CD8-positive, alpha-beta memory T cell (primary cell): ENCODE measurements at regions not wholly inside any gene's neighbourhood (a gene's known extent, or its start where the extent isn't known, plus 50 kb on each side); places are given as distances from the start of the nearest gene placed in this dataset.
A peak's percentile ranks its signal among the peaks of the same experiment; 100 is the strongest.

Source experiments
- CTCF ChIA-PET: fragments of 350-600 bp; sonication (Branson Sonifier 250); formaldehyde crosslinking; loops from one replicate; lab custom pipeline; 2021; ENCODE audit warnings: antibody characterized with exemption; lab: Charles Lee
- POLR2A ChIA-PET: fragments of 350-600 bp; sonication (Branson Sonifier 250); formaldehyde crosslinking; loops from one replicate; lab custom pipeline; 2021; ENCODE audit warnings: antibody characterized with exemption; lab: Charles Lee
- DNase-seq, 5 donors: peaks; one replicate each; pipeline versions ENCODE4 v3.0.0 to v3.0.0-alpha.2; 2020 to 2022; ENCODE audit warnings: mixed read lengths in 1 of 5
- H3K27ac ChIP-seq: one replicate; pipeline ENCODE4 v1.7.0; 2013; ENCODE audit warnings: low read depth, mild to moderate bottlenecking, low read length, moderate library complexity
- H3K27me3 ChIP-seq: 2 replicates; pipeline ENCODE4 v1.7.0; 2013; ENCODE audit warnings: low read length, mild to moderate bottlenecking; ENCODE audit not compliant: insufficient read depth, poor library complexity, severe bottlenecking
- H3K36me3 ChIP-seq: 2 replicates; pipeline ENCODE4 v1.7.0; 2013; ENCODE audit warnings: mild to moderate bottlenecking, low read length, moderate library complexity; ENCODE audit not compliant: insufficient read depth
- H3K4me1 ChIP-seq: 2 replicates; pipeline ENCODE4 v1.7.0; 2013; ENCODE audit warnings: mild to moderate bottlenecking, low read length, moderate library complexity; ENCODE audit not compliant: insufficient read depth
- H3K4me3 ChIP-seq: 2 replicates; pipeline ENCODE4 v1.7.0; 2013; ENCODE audit warnings: mild to moderate bottlenecking, low read length
- H3K9me3 ChIP-seq: 2 replicates; pipeline ENCODE4 v1.7.0; 2013; ENCODE audit warnings: mild to moderate bottlenecking, low read length
- H3K27ac Mint-ChIP-seq, 8 donors: one replicate each; pipeline ENCODE4 v1.8.0; 2020 to 2021; ENCODE audit warnings: mixed read lengths in 8 of 8, mild to moderate bottlenecking in 6 of 8, inconsistent platforms in 3 of 8, moderate library complexity in 3 of 8
- H3K27me3 Mint-ChIP-seq, 2 donors: one replicate each; pipeline ENCODE4 v1.8.0; 2020 to 2021; ENCODE audit warnings: mixed read lengths in 2 of 2, mild to moderate bottlenecking in 1 of 2, moderate library complexity in 1 of 2
- H3K36me3 Mint-ChIP-seq, 3 donors: one replicate each; pipeline ENCODE4 v1.8.0; 2020 to 2021; ENCODE audit warnings: mixed read lengths in 3 of 3, inconsistent platforms in 1 of 3, mild to moderate bottlenecking in 1 of 3
- H3K4me1 Mint-ChIP-seq, 3 donors: one replicate each; pipeline ENCODE4 v1.8.0; 2020 to 2021; ENCODE audit warnings: mixed read lengths in 3 of 3, inconsistent platforms in 1 of 3, mild to moderate bottlenecking in 1 of 3
- H3K4me3 Mint-ChIP-seq, 7 donors: one replicate each; pipeline ENCODE4 v1.8.0; 2020 to 2021; ENCODE audit warnings: mixed read lengths in 7 of 7, mild to moderate bottlenecking in 6 of 7, moderate library complexity in 4 of 7, inconsistent platforms in 2 of 7
- H3K9me3 Mint-ChIP-seq, 5 donors: one replicate each; pipeline ENCODE4 v1.8.0; 2020 to 2022; ENCODE audit warnings: mixed read lengths in 5 of 5, mild to moderate bottlenecking in 3 of 5, moderate library complexity in 2 of 5, inconsistent platforms in 1 of 5

- H3K36me3 Mint-ChIP-seq: no peaks in the 10 kb centered on the region
- H3K27ac Mint-ChIP-seq: no peak overlapping the region
- no peaks in the 10 kb centered on the region for H3K9me3 Mint-ChIP-seq
- ChIA-PET POLR2A (no interaction called here), CTCF (no interaction called here)
- Histone ChIP-seq H3K4me1 (no peaks in the 10 kb centered on the region), H3K4me3 (no peak overlapping the region), H3K9me3 (no peaks in the 10 kb centered on the region), H3K36me3 (no peaks in the 10 kb centered on the region), H3K27ac (no peak overlapping the region), H3K27me3 (no peaks in the 10 kb centered on the region)
- no peak overlapping the region for H3K4me3 Mint-ChIP-seq
- peaks cover 14 to 27% of the 10 kb centered on the region in 2 donors for H3K27me3 Mint-ChIP-seq
- H3K4me1 Mint-ChIP-seq: no peaks in the 10 kb centered on the region
- DNase-seq: no peak
These were observed 108.8 kb downstream of the ACKR3 start for GRCh38 chr2:236678307-236678975.

DNA sequence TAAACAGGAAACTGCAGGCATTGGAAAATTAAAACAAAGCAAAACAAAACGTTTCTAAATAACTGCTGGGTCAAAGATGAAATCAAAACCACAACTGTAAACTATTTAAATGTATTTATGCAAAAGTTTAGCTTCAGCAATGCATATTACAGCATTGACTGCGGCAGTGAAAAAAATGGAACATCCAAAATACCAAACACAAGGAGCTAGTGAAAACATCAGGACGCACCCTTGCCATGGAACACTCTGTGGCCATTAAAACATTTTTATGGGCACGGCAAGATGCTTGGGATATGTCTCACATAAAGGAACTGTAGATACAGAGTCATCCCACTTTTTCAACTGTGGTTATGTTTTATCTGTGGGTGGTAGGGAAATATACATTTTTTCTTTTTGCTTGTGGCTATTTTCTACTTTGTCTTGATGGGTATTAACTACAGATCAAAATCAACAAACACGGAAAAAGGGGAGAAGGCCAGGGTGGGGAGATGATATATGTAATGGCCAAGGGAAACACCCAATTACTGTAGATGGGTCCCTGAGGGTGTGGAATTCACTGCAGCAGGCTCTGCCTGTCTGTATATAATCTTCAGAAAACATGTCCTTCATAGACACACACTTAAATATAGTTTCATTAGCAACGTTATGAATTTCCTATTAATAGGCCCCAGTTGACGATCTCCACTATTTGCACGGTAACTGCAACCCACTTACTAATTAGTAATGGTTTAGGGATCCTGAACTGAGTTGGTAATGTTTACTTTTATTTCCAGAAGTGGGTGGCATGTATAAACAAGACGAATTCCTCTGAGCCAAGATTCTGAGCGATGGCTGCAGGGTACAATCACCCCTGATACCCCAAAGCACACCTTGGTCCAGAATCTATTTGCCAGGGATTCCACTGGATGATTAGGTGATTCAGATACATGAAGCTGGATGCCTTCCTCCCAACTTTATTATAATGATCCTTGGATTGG lies 110.5 kb downstream of the ACKR3 start:
- Mint-ChIP-seq H3K27ac (peak overlapping the region in 1 of 8 donors; percentile 74), H3K9me3 (no peaks in the 10 kb centered on the region), H3K36me3 (no peaks in the 10 kb centered on the region), H3K27me3 (peaks cover 14 to 23% of the 10 kb centered on the region in 2 donors), H3K4me1 (no peaks in the 10 kb centered on the region), H3K4me3 (no peak overlapping the region)
- Histone ChIP-seq H3K4me3 (no peak overlapping the region), H3K36me3 (no peaks in the 10 kb centered on the region), H3K4me1 (no peaks in the 10 kb centered on the region), H3K9me3 (no peaks in the 10 kb centered on the region), H3K27ac (no peak overlapping the region), H3K27me3 (no peaks in the 10 kb centered on the region)
- CTCF ChIA-PET: no interaction called here
- POLR2A ChIA-PET: no interaction called here
- no peak for DNase-seq

- DNase-seq: no peak
- H3K36me3 Mint-ChIP-seq: no peaks in the 10 kb centered on the region
- peaks cover 6 to 20% of the 10 kb centered on the region in 2 donors for H3K27me3 Mint-ChIP-seq
- H3K9me3 Mint-ChIP-seq: no peaks in the 10 kb centered on the region
- H3K4me3 Mint-ChIP-seq: no peak overlapping the region
- Histone ChIP-seq H3K36me3 (no peaks in the 10 kb centered on the region), H3K27ac (no peak overlapping the region), H3K9me3 (no peaks in the 10 kb centered on the region), H3K27me3 (no peaks in the 10 kb centered on the region), H3K4me3 (no peak overlapping the region), H3K4me1 (no peaks in the 10 kb centered on the region)
- ChIA-PET CTCF (no interaction called here), POLR2A (no interaction called here)
- H3K27ac Mint-ChIP-seq: peak overlapping the region in 1 of 8 donors; percentile 69
- H3K4me1 Mint-ChIP-seq: no peaks in the 10 kb centered on the region
These were observed 113.2 kb downstream of the ACKR3 start for GRCh38 chr2:236682651-236683422.

DNA sequence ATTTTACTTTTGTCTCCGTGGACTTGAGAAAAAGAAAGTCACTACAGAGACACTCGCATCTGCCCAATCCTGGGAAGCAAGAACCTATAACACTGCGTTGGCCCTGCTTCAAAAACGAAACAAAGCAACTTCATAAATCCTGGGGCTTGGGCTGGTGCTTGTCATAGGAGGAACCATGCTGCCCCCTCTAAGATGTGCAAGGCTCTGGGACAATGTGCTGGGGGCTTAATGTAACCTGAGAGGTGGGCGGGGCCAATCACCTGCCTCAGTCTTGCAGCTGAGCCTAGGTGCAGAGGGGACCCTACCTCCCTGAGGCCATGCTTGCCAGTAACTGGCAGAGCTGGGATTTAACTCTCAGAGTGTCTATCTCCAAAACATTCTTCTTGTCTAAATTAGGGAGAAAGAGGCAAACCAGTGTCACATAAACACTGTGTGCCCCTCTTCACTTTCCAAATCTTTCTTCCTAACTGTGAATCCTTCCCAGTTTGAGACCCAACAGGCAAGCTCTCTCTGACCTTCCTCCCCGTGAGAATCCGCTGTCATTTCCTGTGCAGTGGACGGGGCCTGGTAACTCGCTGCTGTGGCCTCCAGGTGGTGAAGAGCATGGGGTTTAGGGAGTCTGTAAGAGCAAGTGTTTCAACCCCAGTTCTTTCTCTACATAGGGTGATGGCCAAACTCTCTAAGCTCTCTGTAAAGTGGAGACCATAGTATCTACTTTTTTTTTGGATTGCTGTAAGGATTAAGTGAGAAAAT lies 115.1 kb downstream of the ACKR3 start:
- no peak overlapping the region for H3K27ac Mint-ChIP-seq
- no peaks in the 10 kb centered on the region for H3K4me1 Mint-ChIP-seq
- no peak for DNase-seq
- H3K9me3 ChIP-seq: no peaks in the 10 kb centered on the region
- H3K27me3 Mint-ChIP-seq: peaks cover 9 to 24% of the 10 kb centered on the region in 2 donors
- H3K9me3 Mint-ChIP-seq: no peaks in the 10 kb centered on the region
- no peak overlapping the region for H3K27ac ChIP-seq
- H3K4me3 ChIP-seq: no peak overlapping the region
- no peaks in the 10 kb centered on the region for H3K27me3 ChIP-seq
- no peak overlapping the region for H3K4me3 Mint-ChIP-seq
- H3K4me1 ChIP-seq: no peaks in the 10 kb centered on the region
- ChIA-PET CTCF (no interaction called here), POLR2A (no interaction called here)
- no peaks in the 10 kb centered on the region for H3K36me3 ChIP-seq
- no peaks in the 10 kb centered on the region for H3K36me3 Mint-ChIP-seq

DNA sequence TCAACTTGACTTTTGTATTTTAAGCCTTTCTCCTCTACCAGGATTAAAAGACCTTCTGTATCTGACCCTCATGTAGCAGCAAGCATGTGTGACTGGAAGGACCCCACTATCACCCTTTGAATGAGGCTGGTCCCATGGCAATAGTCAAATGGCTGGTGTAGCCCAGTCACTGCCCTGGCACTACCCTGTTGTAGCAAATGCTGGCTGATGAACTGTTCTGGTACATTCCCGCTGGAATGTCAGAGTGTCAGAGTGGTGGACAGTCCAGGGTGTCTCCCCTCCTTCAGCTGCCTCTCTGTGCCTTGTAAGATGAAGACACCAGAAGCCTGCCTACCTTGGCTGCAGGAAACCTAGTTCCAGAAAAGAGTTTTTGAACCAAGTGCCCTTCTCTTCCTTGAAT lies 115.7 kb downstream of the ACKR3 start:
- DNase-seq: no peak
- POLR2A ChIA-PET: no interaction called here
- Mint-ChIP-seq H3K27me3 (peaks cover 6 to 29% of the 10 kb centered on the region in 2 donors), H3K4me3 (no peak overlapping the region), H3K27ac (no peak overlapping the region), H3K9me3 (no peaks in the 10 kb centered on the region), H3K36me3 (no peaks in the 10 kb centered on the region), H3K4me1 (no peaks in the 10 kb centered on the region)
- H3K9me3 ChIP-seq: no peaks in the 10 kb centered on the region
- no peaks in the 10 kb centered on the region for H3K4me1 ChIP-seq
- no peak overlapping the region for H3K4me3 ChIP-seq
- CTCF ChIA-PET: no interaction called here
- H3K27ac ChIP-seq: no peak overlapping the region
- no peaks in the 10 kb centered on the region for H3K36me3 ChIP-seq
- no peaks in the 10 kb centered on the region for H3K27me3 ChIP-seq

GRCh38 chr2:236685979-236686520 lies 116.4 kb downstream of the ACKR3 start:
- CTCF ChIA-PET: no interaction called here
- Mint-ChIP-seq H3K27ac (no peak overlapping the region), H3K4me3 (no peak overlapping the region)

GRCh38 chr2:236686561-236686960 lies 116.9 kb downstream of the ACKR3 start:
- peak overlapping the region in 1 of 8 donors; percentile 33 for H3K27ac Mint-ChIP-seq
- POLR2A ChIA-PET: no interaction called here

More at GRCh38 chr2:236685979-236686520, 116.4 kb downstream of the ACKR3 start:
- POLR2A ChIA-PET: no interaction called here
- Histone ChIP-seq H3K27ac (no peak overlapping the region), H3K4me1 (no peaks in the 10 kb centered on the region), H3K9me3 (no peaks in the 10 kb centered on the region), H3K4me3 (no peak overlapping the region), H3K27me3 (no peaks in the 10 kb centered on the region), H3K36me3 (no peaks in the 10 kb centered on the region)
- Mint-ChIP-seq H3K27me3 (peaks cover 6 to 35% of the 10 kb centered on the region in 2 donors), H3K9me3 (no peaks in the 10 kb centered on the region), H3K4me1 (no peaks in the 10 kb centered on the region), H3K36me3 (no peaks in the 10 kb centered on the region)
- no peak for DNase-seq

More at GRCh38 chr2:236686561-236686960, 116.9 kb downstream of the ACKR3 start:
- Mint-ChIP-seq H3K27me3 (peaks cover 6 to 35% of the 10 kb centered on the region in 2 donors), H3K36me3 (no peaks in the 10 kb centered on the region), H3K4me1 (no peaks in the 10 kb centered on the region), H3K9me3 (no peaks in the 10 kb centered on the region), H3K4me3 (no peak overlapping the region)
- no peak overlapping the region for H3K4me3 ChIP-seq
- H3K36me3 ChIP-seq: no peaks in the 10 kb centered on the region
- CTCF ChIA-PET: no interaction called here
- no peaks in the 10 kb centered on the region for H3K9me3 ChIP-seq
- H3K27me3 ChIP-seq: no peaks in the 10 kb centered on the region
- no peaks in the 10 kb centered on the region for H3K4me1 ChIP-seq
- H3K27ac ChIP-seq: no peak overlapping the region
- DNase-seq: no peak
